ENCODE measurements at regions not wholly inside any gene's neighbourhood (a gene's known extent, or its start where the extent isn't known, plus 50 kb on each side); places are given as distances from the start of the nearest gene placed in this dataset.

GRCh38 chr5:61653807-61654580 is 321.9 kb downstream of the ZSWIM6 start:
- no peak for DNase-seq

DNA sequence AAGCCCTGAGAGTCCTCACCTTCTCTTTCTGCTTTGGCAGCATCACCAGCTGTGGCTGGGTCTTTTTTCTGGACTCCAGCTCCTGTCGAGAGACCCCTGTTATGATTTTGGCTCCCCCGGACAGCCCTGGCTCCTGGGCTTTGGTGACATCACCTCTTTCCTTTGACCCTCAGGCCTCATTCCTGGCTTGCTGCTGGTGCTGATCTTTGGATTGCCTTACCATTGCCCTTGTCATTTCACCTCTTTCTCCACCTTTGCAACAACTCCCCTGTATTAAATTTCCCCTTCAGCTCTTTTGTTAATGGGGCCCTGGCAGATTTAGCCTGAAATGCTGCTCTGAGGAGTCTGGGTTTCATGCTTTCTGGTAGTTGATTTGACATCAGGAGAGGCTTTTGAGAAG is 322.8 kb downstream of the ZSWIM6 start:
- DNase-seq = no peak

DNA sequence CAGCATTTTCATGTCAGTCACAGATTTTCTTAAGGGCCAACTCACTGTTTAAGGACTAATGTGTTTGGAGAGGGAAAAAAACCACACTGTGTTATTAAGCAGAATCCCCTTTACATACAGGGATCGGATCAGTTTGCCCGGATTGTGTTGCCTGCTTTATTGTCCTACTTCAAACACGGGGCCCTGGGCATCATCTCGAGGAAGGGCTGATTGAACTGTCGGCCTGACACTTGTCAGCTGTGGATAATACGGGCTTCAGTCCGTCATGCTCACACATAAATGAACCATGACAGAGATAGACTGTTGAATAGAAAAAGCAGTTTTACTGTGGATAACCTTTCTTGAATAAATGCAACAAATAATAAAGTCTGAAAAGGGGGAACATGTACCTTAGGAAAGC is 325.0 kb downstream of the ZSWIM6 start:
- no peak for DNase-seq

DNA sequence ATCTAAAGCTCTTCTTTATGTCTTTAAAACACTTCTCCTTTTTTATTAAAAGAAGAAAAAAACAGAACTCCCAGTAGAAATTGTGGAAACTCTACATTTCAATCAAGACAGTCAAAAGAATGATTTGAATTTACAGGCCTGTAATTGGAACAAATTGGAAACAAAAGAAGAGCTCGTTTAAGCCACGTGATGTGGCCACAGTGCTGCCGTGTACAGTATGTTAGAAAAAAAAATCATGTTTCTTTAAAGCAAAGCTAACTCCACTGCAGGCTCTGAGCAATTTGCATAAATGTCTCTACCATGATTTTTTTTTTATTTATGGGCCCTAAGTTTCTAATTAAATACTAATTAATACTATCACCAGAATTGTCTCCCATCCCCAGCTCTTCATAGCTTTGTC is 325.6 kb downstream of the ZSWIM6 start:
- DNase-seq = no peak

DNA sequence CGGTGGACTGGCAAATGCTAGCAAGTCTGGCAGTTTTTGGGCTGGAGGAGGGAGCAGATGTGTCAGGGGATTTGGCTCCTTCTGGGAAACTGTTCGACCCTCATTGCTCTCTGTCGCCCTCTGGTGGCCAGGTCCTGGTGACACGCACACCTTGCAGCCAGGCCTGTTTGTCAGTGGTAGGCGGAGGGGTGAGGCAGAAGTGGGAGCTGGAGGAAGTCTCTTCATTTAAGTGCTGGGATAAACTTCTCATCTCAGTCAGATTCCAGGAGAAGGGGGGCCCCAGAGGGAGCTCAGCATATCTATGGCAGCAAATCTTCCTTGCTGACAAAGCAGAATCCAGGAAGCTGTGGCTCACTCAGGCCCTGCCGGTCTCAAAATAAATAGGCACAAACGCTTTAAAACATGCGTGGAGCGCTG is 326.5 kb downstream of the ZSWIM6 start:
- peak; percentile 72 for DNase-seq

DNA sequence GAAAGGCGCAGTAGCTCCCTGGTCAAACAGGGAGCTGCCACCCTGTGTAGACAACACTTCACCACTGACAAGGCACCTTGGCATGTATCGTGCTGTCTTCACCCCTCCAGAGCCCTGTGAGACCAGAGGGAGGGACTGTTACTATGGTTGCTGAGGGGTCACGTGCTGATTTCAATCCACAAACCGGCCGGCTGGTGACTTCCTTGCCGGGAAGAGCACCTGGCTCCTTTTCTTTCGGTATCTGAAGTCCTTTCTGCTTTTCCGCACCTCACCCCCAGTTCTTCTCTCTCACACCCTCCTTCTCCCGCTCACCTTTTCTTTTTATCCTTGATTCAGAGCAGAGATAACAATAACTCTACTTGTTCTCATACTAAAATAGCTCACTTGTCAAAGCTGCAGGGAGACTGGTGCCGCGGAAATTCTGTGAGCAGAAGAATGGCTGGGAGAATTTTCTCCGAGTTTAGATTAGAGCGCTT is 327.2 kb downstream of the ZSWIM6 start:
- no peak for DNase-seq

GRCh38 chr5:61662670-61663069 is 330.6 kb downstream of the ZSWIM6 start:
- DNase-seq = no peak

- DNase-seq = no peak
Measured at GRCh38 chr5:61666064-61666621, 334.1 kb downstream of the ZSWIM6 start.

DNA sequence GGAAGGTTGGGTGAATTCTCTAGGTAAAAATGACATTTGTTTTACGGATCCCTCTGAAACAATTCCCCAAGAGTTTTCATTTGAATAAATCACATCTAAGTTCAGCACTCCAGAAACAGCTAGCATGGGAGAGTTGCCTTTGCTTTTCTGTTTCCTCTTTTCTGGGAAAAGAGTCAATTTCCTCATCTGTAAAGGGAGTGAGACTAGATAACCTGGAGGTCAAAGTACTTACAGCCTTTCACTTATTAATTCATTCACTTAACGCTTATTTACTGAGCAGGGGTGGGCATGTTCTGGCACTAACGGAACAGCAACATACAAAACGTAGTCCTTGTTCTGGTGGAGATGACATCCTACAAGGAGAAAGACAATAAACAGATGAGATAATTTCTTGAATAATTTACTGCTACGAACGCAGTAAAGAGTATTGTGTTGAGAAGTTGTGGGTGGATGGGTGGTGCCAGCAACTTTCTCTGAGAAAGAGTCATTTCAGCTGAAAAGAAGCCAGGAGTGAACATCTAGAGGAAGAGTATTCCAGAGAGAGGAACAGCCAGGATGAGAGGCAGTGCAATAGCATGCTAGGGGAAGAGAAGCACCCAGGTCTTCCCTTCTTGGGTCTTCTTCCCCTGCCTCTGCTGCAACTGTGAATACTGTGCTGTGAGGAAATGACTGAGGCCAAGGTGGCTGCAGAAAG is 335.6 kb downstream of the ZSWIM6 start:
- no peak for DNase-seq

GRCh38 chr5:61669531-61669930 is 337.5 kb downstream of the ZSWIM6 start:
- DNase-seq = no peak

DNA sequence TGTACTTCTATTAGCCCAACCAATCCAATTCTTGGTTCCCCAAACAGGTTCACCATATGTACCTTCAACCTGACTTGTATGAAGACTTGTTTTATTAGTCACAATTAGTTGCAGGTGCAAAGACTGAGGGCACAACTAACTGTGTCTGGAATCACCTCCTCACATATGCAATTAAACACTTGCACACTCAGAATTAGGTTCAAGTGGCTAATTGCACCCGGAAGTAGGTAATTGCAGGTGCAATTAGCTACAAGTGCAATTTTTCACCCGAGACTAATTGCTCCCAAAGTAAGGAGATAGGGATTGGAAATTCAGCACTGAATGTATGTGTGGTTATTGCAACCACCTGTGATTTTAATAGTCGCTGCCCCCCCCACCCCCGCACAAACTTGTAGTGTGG is 338.9 kb downstream of the ZSWIM6 start:
- DNase-seq = peak; percentile 75

GRCh38 chr5:61673007-61673735 is 341.1 kb downstream of the ZSWIM6 start:
- DNase-seq = peak; percentile 46

GRCh38 chr5:61674378-61674777 is 342.3 kb downstream of the ZSWIM6 start:
- DNase-seq = no peak

- peak; percentile 44 for DNase-seq
Measured at GRCh38 chr5:61675015-61675692, 343.1 kb downstream of the ZSWIM6 start.

- DNase-seq = no peak
Measured at GRCh38 chr5:61677220-61677619, 345.2 kb downstream of the ZSWIM6 start.

DNA sequence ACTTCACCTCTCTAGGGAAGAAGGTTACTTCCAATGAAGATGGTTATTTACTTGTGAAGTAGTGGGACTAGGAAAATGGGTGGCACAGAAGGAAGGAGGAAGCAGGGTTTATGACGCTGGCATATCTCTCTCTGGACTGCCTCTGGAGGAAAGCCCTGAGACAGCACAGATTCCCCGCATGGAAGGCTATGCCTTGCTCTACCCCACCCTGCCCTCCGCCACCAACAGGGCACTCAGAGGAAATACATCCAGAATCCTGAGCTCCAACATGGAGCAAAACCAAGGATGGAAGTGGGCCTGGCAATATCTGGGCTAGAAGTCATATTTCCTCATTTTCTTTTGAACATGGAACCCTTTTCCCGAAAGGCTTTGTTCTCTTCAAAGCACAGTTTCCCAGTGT is 346.9 kb downstream of the ZSWIM6 start:
- peak; percentile 15 for DNase-seq

DNA sequence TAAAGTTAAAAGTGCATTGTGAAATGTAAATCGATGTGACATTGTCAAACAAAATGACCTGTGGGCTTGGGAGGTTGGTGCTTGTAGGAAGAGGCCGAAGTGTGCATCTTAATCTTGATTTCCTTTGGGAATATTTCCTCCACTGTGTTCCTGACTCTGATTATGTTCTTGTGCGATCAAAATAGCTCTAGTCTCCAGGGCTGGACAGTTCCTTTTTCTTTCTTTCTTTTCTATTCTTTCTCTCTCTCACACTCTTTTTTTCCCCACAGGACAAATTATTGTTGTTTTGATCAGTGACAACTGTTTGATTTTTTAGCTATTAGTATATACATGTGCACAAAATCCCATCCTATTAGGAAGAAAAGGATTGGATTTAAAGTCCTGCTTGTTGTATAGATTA is 347.5 kb downstream of the ZSWIM6 start:
- no peak for DNase-seq

- DNase-seq = no peak
Measured at GRCh38 chr5:61680247-61680646, 348.2 kb downstream of the ZSWIM6 start.

GRCh38 chr5:61683148-61683547 is 351.1 kb downstream of the ZSWIM6 start:
- DNase-seq = no peak

DNA sequence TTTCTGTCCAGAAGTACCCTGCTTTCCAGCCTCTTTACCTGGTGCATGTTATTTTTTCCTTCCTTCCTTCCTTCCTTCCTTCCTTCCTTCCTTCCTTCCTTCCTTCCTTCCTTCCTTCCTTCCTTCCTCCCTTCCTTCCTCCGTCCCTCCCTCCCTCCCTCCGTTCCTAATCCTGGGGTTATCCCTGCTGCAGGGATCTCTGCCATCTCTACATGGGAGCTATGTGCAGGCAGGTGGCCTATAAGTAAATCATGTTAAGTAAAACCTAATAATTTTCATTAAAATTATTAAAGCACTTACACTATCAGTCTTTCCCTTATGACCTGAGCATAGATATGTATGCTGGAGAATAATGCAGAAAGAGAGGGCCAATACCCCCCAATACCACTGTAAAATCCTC is 351.9 kb downstream of the ZSWIM6 start:
- DNase-seq = no peak

DNA sequence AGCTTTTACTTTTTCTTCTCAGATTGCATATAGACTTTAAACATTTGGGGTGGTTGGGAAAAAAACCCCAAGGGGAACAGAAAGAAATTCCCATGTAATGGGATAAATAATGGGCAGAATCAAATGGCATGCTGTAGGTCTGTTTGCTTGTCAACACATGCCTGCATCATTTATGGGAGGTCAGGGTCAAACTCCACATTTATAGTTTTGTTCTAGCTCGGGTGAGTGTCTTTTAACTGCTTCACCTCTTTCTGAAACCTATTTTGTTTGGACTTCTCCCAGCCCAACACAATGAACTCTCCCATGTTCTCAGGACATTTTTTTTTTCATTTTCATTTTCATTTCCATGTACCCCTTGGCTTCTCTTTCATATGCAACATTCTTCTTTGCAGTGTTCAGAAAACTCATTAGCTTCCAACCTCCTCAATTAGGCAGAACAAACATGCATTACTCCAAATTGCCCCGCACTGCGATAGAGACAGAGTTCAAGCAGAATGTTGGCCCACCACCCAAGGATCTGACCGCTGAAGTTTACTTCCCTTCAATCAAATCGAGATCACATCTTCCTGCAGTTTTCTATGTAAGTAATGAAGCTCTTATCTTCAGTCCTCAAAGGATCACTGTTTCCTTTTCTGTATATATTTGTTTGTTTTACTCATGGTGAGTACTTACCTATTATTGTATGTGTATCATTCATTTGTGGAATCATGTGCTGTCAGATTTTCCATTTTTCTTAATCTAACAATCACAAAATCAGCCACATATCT is 354.6 kb downstream of the ZSWIM6 start:
- no peak for DNase-seq

- no peak for DNase-seq
Measured at GRCh38 chr5:61687371-61687770, 355.3 kb downstream of the ZSWIM6 start.

Measured in NCI-H146 (cell line).